Brain microvascular endothelial cell (primary cell): ENCODE measurements at regions not wholly inside any gene's neighbourhood (a gene's known extent, or its start where the extent isn't known, plus 50 kb on each side); places are given as distances from the start of the nearest gene placed in this dataset.

Source experiments
- DNase-seq: peaks from one replicate; pipeline ENCODE4 v3.0.0-alpha.2; 2020
- H3K27ac ChIP-seq: fragments of 250-450 bp; sonication (Bioruptor Pico); 2 replicates; pipeline ENCODE4 v1.5.1; 2020; ENCODE audit warnings: mild to moderate bottlenecking, moderate library complexity
- H3K27me3 ChIP-seq: fragments of 250-450 bp; sonication (Bioruptor Pico); replicated peaks from 2 replicates; pipeline ENCODE4 v1.5.1; 2020; ENCODE audit warnings: mild to moderate bottlenecking
- H3K36me3 ChIP-seq: fragments of 250-450 bp; sonication (Bioruptor Pico); replicated peaks from 2 replicates; pipeline ENCODE4 v1.5.1; 2020; ENCODE audit warnings: mild to moderate bottlenecking
- H3K4me3 ChIP-seq: 2 replicates; pipeline ENCODE4 v1.5.1; 2011; ENCODE audit warnings: low read depth, mild to moderate bottlenecking, control low read depth, low read length, moderate library complexity
- CTCF ChIP-seq: IDR thresholded peaks from 2 replicates; pipeline ENCODE4 v1.5.1; 2011; ENCODE audit warnings: low read depth, mild to moderate bottlenecking, moderate library complexity, low read length, control low read depth, inconsistent platforms; ENCODE audit errors: missing control alignments
- in situ Hi-C: cut with HindIII; loops from 2 replicates; pipeline ENCODE4 v1.10.0; 2017; ENCODE audit warnings: low sequenced_read_pairs, low pct_ligation_motif_present

GRCh38 chr9:108772301-108772894 is 83.4 kb downstream of the ACTL7B start:
- TF ChIP-seq CTCF: no peak
- Histone ChIP-seq H3K4me3 (no peak overlapping the region), H3K27ac (no peak overlapping the region), H3K36me3 (no peaks in the 10 kb centered on the region), H3K27me3 (peaks cover 20% of the 10 kb centered on the region)
- in situ Hi-C loops: no loop called here
- no peak for DNase-seq

- Histone ChIP-seq H3K4me3 (no peak overlapping the region), H3K27me3 (peaks cover 6% of the 10 kb centered on the region), H3K27ac (no peak overlapping the region), H3K36me3 (no peaks in the 10 kb centered on the region)
- in situ Hi-C loops: no loop called here
- no peak for DNase-seq
- no peak for TF ChIP-seq CTCF
These were observed 87.0 kb downstream of the ACTL7B start for GRCh38 chr9:108768744-108769143.

- TF ChIP-seq CTCF: no peak
- no peaks in the 10 kb centered on the region for H3K36me3 ChIP-seq
- no peak overlapping the region for H3K4me3 ChIP-seq
- no peak for DNase-seq
- H3K27ac ChIP-seq: no peak overlapping the region
- in situ Hi-C loops: no loop called here
- H3K27me3 ChIP-seq: no peaks in the 10 kb centered on the region
These were observed 89.1 kb downstream of the ACTL7B start for GRCh38 chr9:108766626-108767161.

DNA sequence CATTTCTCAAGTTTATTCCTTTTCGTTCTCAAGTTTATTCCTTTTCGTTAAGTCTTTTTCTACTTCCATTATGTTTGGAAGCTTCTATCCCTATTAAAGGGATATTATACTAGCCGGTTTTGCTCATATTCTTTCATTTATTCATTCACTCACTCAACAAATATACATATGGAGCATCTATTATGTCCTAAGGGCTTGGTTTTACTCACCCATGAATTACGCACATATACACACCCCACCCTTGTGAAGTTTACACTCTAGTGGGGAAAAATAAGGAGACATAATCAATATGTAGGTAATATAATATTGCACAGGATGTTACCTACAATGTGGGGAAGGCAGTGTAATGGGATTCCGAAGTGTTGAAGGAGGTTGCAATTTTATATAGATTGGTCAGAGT is 90.5 kb downstream of the ACTL7B start:
- in situ Hi-C loops: no loop called here
- H3K4me3 ChIP-seq: no peak overlapping the region
- TF ChIP-seq CTCF: no peak
- no peak for DNase-seq
- H3K36me3 ChIP-seq: no peaks in the 10 kb centered on the region
- H3K27me3 ChIP-seq: no peaks in the 10 kb centered on the region
- H3K27ac ChIP-seq: no peak overlapping the region

- Histone ChIP-seq H3K4me3 (no peak overlapping the region), H3K27ac (no peak overlapping the region), H3K27me3 (no peaks in the 10 kb centered on the region), H3K36me3 (no peaks in the 10 kb centered on the region)
- in situ Hi-C loops: no loop called here
- TF ChIP-seq CTCF: no peak
- DNase-seq: no peak
These were observed 93.3 kb downstream of the ACTL7B start for GRCh38 chr9:108762348-108763055.
